GM21515 (cell line): ENCODE measurements at regions not wholly inside any gene's neighbourhood (a gene's known extent, or its start where the extent isn't known, plus 50 kb on each side); places are given as distances from the start of the nearest gene placed in this dataset.

Experiments used
- ATAC-seq: cut with Tn5 transposase; IDR thresholded peaks from one replicate; pipeline ENCODE4 v1.9.1; 2021; ENCODE audit not compliant: unreplicated experiment

- no peak for ATAC-seq
Measured at GRCh38 chr2:196344397-196344796, 173.0 kb upstream of the STK17B start.

- ATAC-seq = no peak
Measured at GRCh38 chr2:196353717-196354116, 182.3 kb upstream of the STK17B start.

GRCh38 chr2:196354186-196354585, 182.8 kb upstream of the STK17B start:
- ATAC-seq = no peak

- no peak for ATAC-seq
Measured at GRCh38 chr2:196356332-196356731, 185.0 kb upstream of the STK17B start.

- no peak for ATAC-seq
Measured at GRCh38 chr2:196360650-196361049, 189.3 kb upstream of the STK17B start.

- no peak for ATAC-seq
Measured at GRCh38 chr2:196361606-196362326, 190.4 kb upstream of the STK17B start.

GRCh38 chr2:196362973-196363549, 191.7 kb upstream of the STK17B start:
- ATAC-seq = no peak

- ATAC-seq = no peak
Measured at GRCh38 chr2:196365145-196365544, 193.8 kb upstream of the STK17B start.

GRCh38 chr2:196365923-196366322, 194.5 kb upstream of the STK17B start:
- ATAC-seq = no peak

GRCh38 chr2:196367633-196368032, 196.3 kb upstream of the STK17B start:
- no peak for ATAC-seq

GRCh38 chr2:196368546-196369225, 197.3 kb upstream of the STK17B start:
- ATAC-seq = no peak

GRCh38 chr2:196369967-196370366, 198.6 kb upstream of the STK17B start:
- ATAC-seq = no peak

GRCh38 chr2:196370381-196370780, 199.0 kb upstream of the STK17B start:
- no peak for ATAC-seq

GRCh38 chr2:196372276-196372809, 201.0 kb upstream of the STK17B start:
- ATAC-seq = no peak

- ATAC-seq = no peak
Measured at GRCh38 chr2:196372811-196373664, 201.7 kb upstream of the STK17B start.

GRCh38 chr2:196376984-196377877, 205.9 kb upstream of the STK17B start:
- peak; percentile 50 for ATAC-seq

- no peak for ATAC-seq
Measured at GRCh38 chr2:196379600-196379999, 208.2 kb upstream of the STK17B start.

- ATAC-seq = no peak
Measured at GRCh38 chr2:196380098-196380497, 208.7 kb upstream of the STK17B start.

GRCh38 chr2:196380575-196380974, 209.2 kb upstream of the STK17B start:
- ATAC-seq = no peak

GRCh38 chr2:196381464-196381863, 210.1 kb upstream of the STK17B start:
- ATAC-seq = no peak
